OCI-LY1 (cell line): ENCODE measurements at regions not wholly inside any gene's neighbourhood (a gene's known extent, or its start where the extent isn't known, plus 50 kb on each side); places are given as distances from the start of the nearest gene placed in this dataset.

Experiments
- H2AFZ ChIP-seq: fragments of 200-600 bp; sonication (generic), shearing (Covaris generic); 2 replicates; pipeline ENCODE4 v1.6.0; 2014; ENCODE audit warnings: antibody characterized with exemption, mild to moderate bottlenecking, low read length
- H3F3A ChIP-seq: fragments of 200-600 bp; sonication (generic), shearing (Covaris generic); 2 replicates; pipeline ENCODE4 v1.6.0; 2014; ENCODE audit warnings: mild to moderate bottlenecking, antibody characterized with exemption, low read length, moderate library complexity; ENCODE audit not compliant: insufficient read depth
- H3K27ac ChIP-seq: fragments of 200-600 bp; sonication (generic); 2 replicates; pipeline ENCODE4 v1.5.1; 2014; ENCODE audit warnings: low read length, mixed run types, mild to moderate bottlenecking, low read depth; ENCODE audit not compliant: poor library complexity, severe bottlenecking
- H3K27me3 ChIP-seq: fragments of 200-600 bp; sonication (generic); 2 replicates; pipeline ENCODE4 v1.6.0; 2014; ENCODE audit warnings: antibody characterized with exemption, mild to moderate bottlenecking, low read length, moderate library complexity; ENCODE audit not compliant: insufficient read depth
- H3K36me3 ChIP-seq: fragments of 200-600 bp; sonication (generic); 2 replicates; pipeline ENCODE4 v1.6.1; 2014; ENCODE audit warnings: mild to moderate bottlenecking, antibody characterized with exemption, low read length, moderate library complexity, mixed read lengths; ENCODE audit not compliant: insufficient read depth
- H3K4me1 ChIP-seq: fragments of 200-600 bp; sonication (generic); 2 replicates; pipeline ENCODE4 v1.5.1; 2014; ENCODE audit warnings: mild to moderate bottlenecking, low read length, moderate library complexity; ENCODE audit not compliant: insufficient read depth, severe bottlenecking
- H3K4me2 ChIP-seq: fragments of 200-600 bp; sonication (generic), shearing (Covaris generic); 2 replicates; pipeline ENCODE4 v1.6.1; 2014; ENCODE audit warnings: low read length
- H3K4me3 ChIP-seq: fragments of 200-600 bp; sonication (generic); 2 replicates; pipeline ENCODE4 v1.5.1; 2014; ENCODE audit warnings: low read length, low read depth, mild to moderate bottlenecking, mixed read lengths; ENCODE audit not compliant: poor library complexity, severe bottlenecking
- H3K79me2 ChIP-seq: fragments of 200-600 bp; shearing (Covaris generic); 2 replicates; pipeline ENCODE4 v1.6.1; 2016; ENCODE audit warnings: mixed run types, low read length, mixed read lengths; ENCODE audit not compliant: insufficient read depth
- H3K9ac ChIP-seq: fragments of 200-600 bp; sonication (generic), shearing (Covaris generic); 2 replicates; pipeline ENCODE4 v1.6.1; 2014; ENCODE audit warnings: mild to moderate bottlenecking, low read length, mixed read lengths
- H3K9me2 ChIP-seq: fragments of 200-600 bp; sonication (generic), shearing (Covaris generic); 2 replicates; pipeline ENCODE4 v1.6.1; 2014; ENCODE audit warnings: low read depth, mild to moderate bottlenecking, low read length, mixed read lengths
- H3K9me3 ChIP-seq: fragments of 200-600 bp; shearing (Covaris generic); 2 replicates; pipeline ENCODE4 v1.6.1; 2014; ENCODE audit warnings: low read length, mixed read lengths
- H4K20me1 ChIP-seq: fragments of 200-600 bp; sonication (generic), shearing (Covaris generic); 2 replicates; pipeline ENCODE4 v1.6.0; 2016; ENCODE audit warnings: mild to moderate bottlenecking, low read length; ENCODE audit not compliant: insufficient read depth
- EZH2 ChIP-seq: fragments of 200-600 bp; sonication (generic), shearing (Covaris generic); IDR thresholded peaks from 2 replicates; pipeline ENCODE4 v1.8.0; 2017; ENCODE audit warnings: borderline replicate concordance, mixed run types, mild to moderate bottlenecking, antibody characterized with exemption, low read length, moderate library complexity, mixed read lengths
- TF ChIP-seq, protein P1 (sequence below): fragments of 200-600 bp; sonication (generic), shearing (Covaris generic); IDR thresholded peaks from 2 replicates; pipeline ENCODE4 v1.5.1; 2017; ENCODE audit warnings: mild to moderate bottlenecking, antibody characterized with exemption, low read length, moderate library complexity, mixed read lengths

- Histone ChIP-seq H4K20me1 (no peaks in the 10 kb centered on the region), H3K27me3 (0 out of 2 replicates have a peak, but pooled peaks cover 6% of the 10 kb centered on the region), H3K27ac (no peak overlapping the region), H3K36me3 (no peaks in the 10 kb centered on the region), H3K4me1 (no peaks in the 10 kb centered on the region), H3K9ac (no peak overlapping the region), H3K4me2 (no peak overlapping the region), H3K9me3 (no peaks in the 10 kb centered on the region), H2AFZ (no peak overlapping the region), H3K4me3 (no peak overlapping the region), H3F3A (no peaks in the 10 kb centered on the region), H3K9me2 (no peaks in the 10 kb centered on the region), H3K79me2 (no peaks in the 10 kb centered on the region)
- TF ChIP-seq, protein P1, sequence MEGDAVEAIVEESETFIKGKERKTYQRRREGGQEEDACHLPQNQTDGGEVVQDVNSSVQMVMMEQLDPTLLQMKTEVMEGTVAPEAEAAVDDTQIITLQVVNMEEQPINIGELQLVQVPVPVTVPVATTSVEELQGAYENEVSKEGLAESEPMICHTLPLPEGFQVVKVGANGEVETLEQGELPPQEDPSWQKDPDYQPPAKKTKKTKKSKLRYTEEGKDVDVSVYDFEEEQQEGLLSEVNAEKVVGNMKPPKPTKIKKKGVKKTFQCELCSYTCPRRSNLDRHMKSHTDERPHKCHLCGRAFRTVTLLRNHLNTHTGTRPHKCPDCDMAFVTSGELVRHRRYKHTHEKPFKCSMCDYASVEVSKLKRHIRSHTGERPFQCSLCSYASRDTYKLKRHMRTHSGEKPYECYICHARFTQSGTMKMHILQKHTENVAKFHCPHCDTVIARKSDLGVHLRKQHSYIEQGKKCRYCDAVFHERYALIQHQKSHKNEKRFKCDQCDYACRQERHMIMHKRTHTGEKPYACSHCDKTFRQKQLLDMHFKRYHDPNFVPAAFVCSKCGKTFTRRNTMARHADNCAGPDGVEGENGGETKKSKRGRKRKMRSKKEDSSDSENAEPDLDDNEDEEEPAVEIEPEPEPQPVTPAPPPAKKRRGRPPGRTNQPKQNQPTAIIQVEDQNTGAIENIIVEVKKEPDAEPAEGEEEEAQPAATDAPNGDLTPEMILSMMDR, result no peak
- no peak for TF ChIP-seq EZH2
Measured at GRCh38 chr5:174340226-174340625, 294.7 kb downstream of the NSG2 start.

- TF ChIP-seq, protein P1, result no peak
- no peak for TF ChIP-seq EZH2
- H3K9me2 ChIP-seq, result no peaks in the 10 kb centered on the region
- no peaks in the 10 kb centered on the region for H3K79me2 ChIP-seq
Measured at GRCh38 chr5:174342696-174343095, 297.2 kb downstream of the NSG2 start.

DNA sequence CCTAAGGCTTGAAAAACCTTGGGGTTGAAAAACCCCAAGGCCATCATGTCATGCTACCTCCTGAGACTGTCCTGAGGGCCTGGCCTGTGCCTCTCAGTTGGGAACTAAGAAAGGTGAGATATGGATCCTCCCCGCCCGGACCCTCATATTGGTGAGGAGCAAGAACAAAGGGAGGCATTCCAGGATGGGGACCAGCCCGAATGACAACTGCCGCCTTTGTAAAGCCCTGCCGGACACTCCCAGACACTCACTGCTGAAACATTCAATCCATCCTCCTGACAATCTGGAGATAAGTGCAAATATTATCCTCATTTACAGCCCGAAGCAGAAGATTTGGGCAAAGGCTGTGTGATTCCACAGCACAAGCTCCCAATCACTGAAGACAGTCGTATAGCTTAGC is 298.3 kb downstream of the NSG2 start:
- H3K27ac ChIP-seq, result no peak overlapping the region
- no peaks in the 10 kb centered on the region for H3K4me1 ChIP-seq
- H3K36me3 ChIP-seq, result no peaks in the 10 kb centered on the region
- no peak overlapping the region for H2AFZ ChIP-seq
- H3K9me2 ChIP-seq, result no peaks in the 10 kb centered on the region
- no peaks in the 10 kb centered on the region for H3F3A ChIP-seq
- no peaks in the 10 kb centered on the region for H4K20me1 ChIP-seq
- no peaks in the 10 kb centered on the region for H3K9me3 ChIP-seq
- H3K79me2 ChIP-seq, result no peaks in the 10 kb centered on the region
- no peak overlapping the region for H3K4me3 ChIP-seq
- no peaks in the 10 kb centered on the region for H3K27me3 ChIP-seq
- H3K9ac ChIP-seq, result no peak overlapping the region
- no peak overlapping the region for H3K4me2 ChIP-seq
- TF ChIP-seq, protein P1, result no peak
- no peak for TF ChIP-seq EZH2

More at GRCh38 chr5:174342696-174343095, 297.2 kb downstream of the NSG2 start:
- Histone ChIP-seq H3K4me1 (no peaks in the 10 kb centered on the region), H3K27me3 (no peaks in the 10 kb centered on the region), H3F3A (no peaks in the 10 kb centered on the region), H3K4me3 (no peak overlapping the region), H3K4me2 (no peak overlapping the region), H2AFZ (no peak overlapping the region), H3K36me3 (no peaks in the 10 kb centered on the region), H3K9ac (no peak overlapping the region), H4K20me1 (no peaks in the 10 kb centered on the region), H3K27ac (no peak overlapping the region), H3K9me3 (no peaks in the 10 kb centered on the region)
